WTC11 (cell line): ENCODE measurements at regions not wholly inside any gene's neighbourhood (a gene's known extent, or its start where the extent isn't known, plus 50 kb on each side); places are given as distances from the start of the nearest gene placed in this dataset.

Experiments
- CTCF ChIP-seq: fragments of 200-600 bp; IDR thresholded peaks from 2 replicates; pipeline ENCODE4 v1.8.0; 2022; ENCODE audit warnings: antibody characterized with exemption
- ZNF423 ChIP-seq: fragments of 250-450 bp; sonication (Bioruptor Pico); IDR thresholded peaks from 2 replicates; pipeline ENCODE4 v2.1.2; 2022; ENCODE audit warnings: mild to moderate bottlenecking, moderate library complexity

GRCh38 chr2:143949121-143949848, 570.6 kb downstream of the ZEB2 start:
- TF ChIP-seq CTCF (no peak), ZNF423 (CRISPR knock-in tag) (no peak)
